ENCODE measurements at regions not wholly inside any gene's neighbourhood (a gene's known extent, or its start where the extent isn't known, plus 50 kb on each side); places are given as distances from the start of the nearest gene placed in this dataset.

DNA sequence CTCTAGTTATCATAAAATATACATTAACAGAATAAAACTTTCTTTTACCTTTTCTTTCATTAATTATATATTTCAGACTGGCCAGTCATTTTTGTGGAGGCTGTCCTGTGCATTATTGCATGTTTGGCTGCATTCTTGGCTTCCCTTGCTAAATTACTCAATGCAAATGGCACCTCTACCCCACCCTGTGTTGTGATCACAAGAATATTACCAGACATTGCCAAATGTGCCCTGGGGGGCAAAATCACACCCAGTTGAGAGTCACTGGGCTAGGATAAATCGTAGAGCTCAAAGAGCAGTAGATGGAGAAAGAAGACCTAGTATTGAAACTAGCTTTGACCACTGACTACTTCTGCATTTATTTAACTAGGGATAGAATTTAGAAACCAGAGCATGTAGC lies 1257.8 kb upstream of the TENM4 start:
- DNase-seq: peak; percentile 20
- no peaks in the 10 kb centered on the region for H4K20me1 ChIP-seq (ENCODE audit: low read length)
- TF ChIP-seq EZH2phosphoT487 (IDR thresholded peaks at IDR 0.05; ENCODE audit: borderline replicate concordance, low read length) (no peak), EZH2 (IDR thresholded peaks at IDR 0.05; ENCODE audit: low read length, unreplicated experiment) (no peak)
- TF ChIP-seq, protein P1, sequence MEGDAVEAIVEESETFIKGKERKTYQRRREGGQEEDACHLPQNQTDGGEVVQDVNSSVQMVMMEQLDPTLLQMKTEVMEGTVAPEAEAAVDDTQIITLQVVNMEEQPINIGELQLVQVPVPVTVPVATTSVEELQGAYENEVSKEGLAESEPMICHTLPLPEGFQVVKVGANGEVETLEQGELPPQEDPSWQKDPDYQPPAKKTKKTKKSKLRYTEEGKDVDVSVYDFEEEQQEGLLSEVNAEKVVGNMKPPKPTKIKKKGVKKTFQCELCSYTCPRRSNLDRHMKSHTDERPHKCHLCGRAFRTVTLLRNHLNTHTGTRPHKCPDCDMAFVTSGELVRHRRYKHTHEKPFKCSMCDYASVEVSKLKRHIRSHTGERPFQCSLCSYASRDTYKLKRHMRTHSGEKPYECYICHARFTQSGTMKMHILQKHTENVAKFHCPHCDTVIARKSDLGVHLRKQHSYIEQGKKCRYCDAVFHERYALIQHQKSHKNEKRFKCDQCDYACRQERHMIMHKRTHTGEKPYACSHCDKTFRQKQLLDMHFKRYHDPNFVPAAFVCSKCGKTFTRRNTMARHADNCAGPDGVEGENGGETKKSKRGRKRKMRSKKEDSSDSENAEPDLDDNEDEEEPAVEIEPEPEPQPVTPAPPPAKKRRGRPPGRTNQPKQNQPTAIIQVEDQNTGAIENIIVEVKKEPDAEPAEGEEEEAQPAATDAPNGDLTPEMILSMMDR (conservative IDR thresholded peaks at IDR 0.05; ENCODE audit: low read depth, low read length): no peak
- intact Hi-C loops (cut with micrococcal nuclease): no loop called here
- H3K27me3 ChIP-seq (ENCODE audit: low read length): no peaks in the 10 kb centered on the region
- peaks cover 6% of the 10 kb centered on the region for H3F3A ChIP-seq (ENCODE audit: low read length, unreplicated experiment)
- H3K79me2 ChIP-seq (ENCODE audit: low read length): no peaks in the 10 kb centered on the region
- peak overlapping the region; percentile 70 for H3K4me2 ChIP-seq (ENCODE audit: low read length)
- H3K4me3 ChIP-seq (ENCODE audit: low read length): peak overlapping the region; percentile 53
- H3K9me2 ChIP-seq (replicated peaks; ENCODE audit: low read length): no peaks in the 10 kb centered on the region
- peaks cover 59% of the 10 kb centered on the region for H3K4me1 ChIP-seq (ENCODE audit: insufficient read depth, low read length)
- no TSS peak for BruUV-seq (replicated peaks)
- POLR2A ChIA-PET (ENCODE audit: unreplicated experiment): no interaction called here
- CTCF ChIA-PET: no interaction called here
- ATAC-seq: no peak
- 0 out of 2 replicates have a peak, but pooled peaks cover 7% of the 10 kb centered on the region for H3K9me3 ChIP-seq (ENCODE audit: low read length)
- peak overlapping the region; percentile 97 for H3K27ac ChIP-seq (ENCODE audit: low read length)
- H2AFZ ChIP-seq (ENCODE audit: low read length): 0 out of 2 replicates have a peak overlapping the region, but pooled peaks have one; percentile 40
- peak overlapping the region; percentile 81 for H3K9ac ChIP-seq (ENCODE audit: low read length)
- no peaks in the 10 kb centered on the region for H3K36me3 ChIP-seq (ENCODE audit: low read depth, low read length)

DNA sequence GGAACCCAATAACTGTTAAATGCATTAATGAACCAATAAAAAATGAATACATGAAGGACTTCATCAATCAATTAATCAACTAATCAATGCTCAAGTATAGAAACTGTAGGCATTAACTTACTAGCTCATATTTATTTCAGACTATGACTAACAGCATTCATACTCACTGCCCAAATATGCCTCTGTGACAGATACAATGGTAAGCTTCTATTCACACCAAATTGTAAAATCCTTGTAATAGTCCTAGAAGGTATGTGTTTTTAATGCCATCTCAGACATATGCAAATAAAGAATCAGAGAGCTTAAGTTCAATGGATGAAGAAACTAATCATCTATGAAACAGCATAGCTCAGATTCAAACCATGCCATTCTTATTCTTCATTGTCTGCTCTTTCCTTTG lies 1253.6 kb upstream of the TENM4 start:
- Histone ChIP-seq H3K9me2 (replicated peaks; ENCODE audit: low read length) (no peaks in the 10 kb centered on the region), H3K79me2 (ENCODE audit: low read length) (no peaks in the 10 kb centered on the region), H3K4me3 (ENCODE audit: low read length) (no peak overlapping the region), H3K27ac (ENCODE audit: low read length) (peak overlapping the region; percentile 46), H3K9ac (ENCODE audit: low read length) (no peak overlapping the region), H3K36me3 (ENCODE audit: low read depth, low read length) (no peaks in the 10 kb centered on the region), H3K4me2 (ENCODE audit: low read length) (0 out of 2 replicates have a peak overlapping the region, but pooled peaks have one; percentile 5), H3K4me1 (ENCODE audit: insufficient read depth, low read length) (peaks cover 29% of the 10 kb centered on the region), H3K27me3 (ENCODE audit: low read length) (no peaks in the 10 kb centered on the region), H3F3A (ENCODE audit: low read length, unreplicated experiment) (no peaks in the 10 kb centered on the region), H2AFZ (ENCODE audit: low read length) (no peak overlapping the region), H3K9me3 (ENCODE audit: low read length) (0 out of 2 replicates have a peak, but pooled peaks cover 7% of the 10 kb centered on the region), H4K20me1 (ENCODE audit: low read length) (no peaks in the 10 kb centered on the region)
- DNase-seq (peak; percentile 56), ATAC-seq (no peak)
- intact Hi-C loops (cut with micrococcal nuclease): no loop called here
- no TSS peak for BruUV-seq (replicated peaks)
- TF ChIP-seq EZH2phosphoT487 (IDR thresholded peaks at IDR 0.05; ENCODE audit: borderline replicate concordance, low read length) (no peak), EZH2 (IDR thresholded peaks at IDR 0.05; ENCODE audit: low read length, unreplicated experiment) (no peak)
- TF ChIP-seq, protein P1 (conservative IDR thresholded peaks at IDR 0.05; ENCODE audit: low read depth, low read length): no peak
- ChIA-PET CTCF (no interaction called here), POLR2A (ENCODE audit: unreplicated experiment) (no interaction called here)

DNA sequence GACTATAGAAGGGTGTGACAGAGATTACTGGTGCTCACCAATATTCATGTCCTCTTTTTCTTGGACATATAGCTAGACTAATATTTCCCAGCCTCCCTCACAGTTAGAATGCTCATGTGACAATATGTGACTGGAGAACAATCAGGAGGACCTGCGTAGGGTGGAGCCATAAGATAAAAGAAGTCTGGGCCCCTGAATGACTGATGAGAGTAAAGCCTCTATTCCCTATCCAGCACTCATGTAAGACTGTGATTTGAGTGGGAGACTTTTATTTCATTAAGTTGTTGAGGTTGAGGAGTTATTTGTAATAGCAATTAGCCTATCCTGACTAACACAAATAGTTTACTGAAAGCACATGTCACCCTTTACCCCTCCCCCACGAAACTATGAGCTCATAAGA lies 1247.1 kb upstream of the TENM4 start:
- ATAC-seq: no peak
- ChIA-PET CTCF (no interaction called here), POLR2A (ENCODE audit: unreplicated experiment) (no interaction called here)
- Histone ChIP-seq H3K36me3 (ENCODE audit: low read depth, low read length) (no peaks in the 10 kb centered on the region), H3K9ac (ENCODE audit: low read length) (no peak overlapping the region), H3K79me2 (ENCODE audit: low read length) (no peaks in the 10 kb centered on the region), H4K20me1 (ENCODE audit: low read length) (no peaks in the 10 kb centered on the region), H3K9me2 (replicated peaks; ENCODE audit: low read length) (no peaks in the 10 kb centered on the region), H3F3A (ENCODE audit: low read length, unreplicated experiment) (no peaks in the 10 kb centered on the region), H3K4me1 (ENCODE audit: insufficient read depth, low read length) (no peaks in the 10 kb centered on the region), H2AFZ (ENCODE audit: low read length) (no peak overlapping the region), H3K27me3 (ENCODE audit: low read length) (no peaks in the 10 kb centered on the region), H3K4me3 (ENCODE audit: low read length) (no peak overlapping the region), H3K9me3 (ENCODE audit: low read length) (no peaks in the 10 kb centered on the region), H3K4me2 (ENCODE audit: low read length) (no peak overlapping the region), H3K27ac (ENCODE audit: low read length) (no peak overlapping the region)
- TF ChIP-seq EZH2phosphoT487 (IDR thresholded peaks at IDR 0.05; ENCODE audit: borderline replicate concordance, low read length): no peak
- TF ChIP-seq, protein P1 (conservative IDR thresholded peaks at IDR 0.05; ENCODE audit: low read depth, low read length): no peak
- TF ChIP-seq EZH2 (IDR thresholded peaks at IDR 0.05; ENCODE audit: low read length, unreplicated experiment): no peak
- DNase-seq: no peak
- intact Hi-C loops (cut with micrococcal nuclease): no loop called here
- BruUV-seq (replicated peaks): no TSS peak

Data from PC-3 (cell line).